Fibroblast of lung (primary cell): ENCODE measurements at regions not wholly inside any gene's neighbourhood (a gene's known extent, or its start where the extent isn't known, plus 50 kb on each side); places are given as distances from the start of the nearest gene placed in this dataset.

Experiments
- DNase-seq, 2 donors: peaks; one replicate each; pipeline versions ENCODE4 v3.0.0 to v3.0.0-alpha.2; 2010; ENCODE audit warnings: low read depth in 2 of 2
- H2AFZ ChIP-seq: 2 replicates; pipeline ENCODE4 v1.5.1; 2012; ENCODE audit warnings: low read length, control low read depth, inconsistent platforms
- H3K27ac ChIP-seq: 2 replicates; pipeline ENCODE4 v1.5.1; 2011; ENCODE audit warnings: low read length, control low read depth; ENCODE audit not compliant: insufficient read depth
- H3K27me3 ChIP-seq: 2 replicates; pipeline ENCODE4 v1.5.1; 2011; ENCODE audit warnings: mild to moderate bottlenecking, low read length; ENCODE audit not compliant: control insufficient read depth, insufficient read depth
- H3K36me3 ChIP-seq: 2 replicates; pipeline ENCODE4 v1.5.1; 2011; ENCODE audit warnings: low read length; ENCODE audit not compliant: control insufficient read depth, insufficient read depth
- H3K4me1 ChIP-seq: 2 replicates; pipeline ENCODE4 v1.5.1; 2011; ENCODE audit warnings: low read length; ENCODE audit not compliant: control insufficient read depth, insufficient read depth; ENCODE audit errors: extremely low read depth
- H3K4me2 ChIP-seq: 2 replicates; pipeline ENCODE4 v1.5.1; 2011; ENCODE audit warnings: low read length, control low read depth; ENCODE audit not compliant: insufficient read depth; ENCODE audit errors: extremely low read depth
- H3K4me3 ChIP-seq, 4 experiments: fragments of 200-600 bp in 1 of 4; sonication (generic) in 1 of 4; replicated peaks in 1 of 4; 2 replicates each; pipeline ENCODE4 v1.5.1; 2011 to 2016; ENCODE audit warnings: low read length in 4 of 4, low read depth in 3 of 4, mild to moderate bottlenecking in 3 of 4, control low read depth in 2 of 4, inconsistent platforms in 1 of 4, mixed read lengths in 1 of 4; ENCODE audit not compliant: insufficient read depth in 1 of 4; ENCODE audit errors: control extremely low read depth in 1 of 4
- H3K79me2 ChIP-seq: 2 replicates; pipeline ENCODE4 v1.5.1; 2012; ENCODE audit warnings: mild to moderate bottlenecking, low read length, inconsistent platforms; ENCODE audit not compliant: control insufficient read depth, insufficient read depth
- H3K9ac ChIP-seq: 2 replicates; pipeline ENCODE4 v1.5.1; 2011; ENCODE audit warnings: mild to moderate bottlenecking, low read length, control low read depth; ENCODE audit not compliant: insufficient read depth
- H3K9me3 ChIP-seq: 2 replicates; pipeline ENCODE4 v1.5.1; 2012; ENCODE audit warnings: low read depth, low read length; ENCODE audit not compliant: control insufficient read depth, insufficient read depth
- H4K20me1 ChIP-seq: 2 replicates; pipeline ENCODE4 v1.5.1; 2011; ENCODE audit warnings: low read length; ENCODE audit not compliant: control insufficient read depth, insufficient read depth; ENCODE audit errors: extremely low read depth
- CTCF ChIP-seq, 2 donors: IDR thresholded peaks in 1 of 2; conservative IDR thresholded peaks in 1 of 2; 1 replicate in 1 of 2; 2 replicates in 1 of 2; pipeline ENCODE4 v1.5.1; 2011 to 2012; ENCODE audit warnings: low read length in 2 of 2, control low read depth in 1 of 2, inconsistent platforms in 1 of 2, low read depth in 1 of 2, mild to moderate bottlenecking in 1 of 2
- EZH2 ChIP-seq: IDR thresholded peaks from 2 replicates; pipeline ENCODE4 v1.5.1; 2012; ENCODE audit warnings: low read length, control low read depth, mild to moderate bottlenecking; ENCODE audit errors: missing control alignments

- Histone ChIP-seq H3K36me3 (no peaks in the 10 kb centered on the region), H3K4me1 (no peaks in the 10 kb centered on the region), H3K9ac (no peak overlapping the region), H3K79me2 (no peaks in the 10 kb centered on the region), H3K9me3 (no peaks in the 10 kb centered on the region), H4K20me1 (no peaks in the 10 kb centered on the region), H3K27me3 (no peaks in the 10 kb centered on the region), H3K4me3 (no peak overlapping the region), H3K4me2 (no peak overlapping the region), H3K27ac (no peak overlapping the region), H2AFZ (no peak overlapping the region)
- TF ChIP-seq CTCF (conservative IDR thresholded peaks at IDR 0.05 in 1 of 2, IDR thresholded peaks at IDR 0.05 in 1 of 2; ENCODE audit: low read depth in 1 of 2, low read length in 2 of 2) (no peak), EZH2 (no peak)
- no peak for DNase-seq
Measured at GRCh38 chr17:5677620-5678019, 93.3 kb upstream of the NLRP1 start.

- Histone ChIP-seq H3K9ac (no peak overlapping the region), H4K20me1 (no peaks in the 10 kb centered on the region), H3K9me3 (no peaks in the 10 kb centered on the region), H3K79me2 (no peaks in the 10 kb centered on the region), H3K4me2 (no peak overlapping the region), H3K27me3 (no peaks in the 10 kb centered on the region), H3K4me1 (no peaks in the 10 kb centered on the region), H3K4me3 (no peak overlapping the region), H2AFZ (no peak overlapping the region), H3K27ac (no peak overlapping the region), H3K36me3 (no peaks in the 10 kb centered on the region)
- no peak for DNase-seq
- TF ChIP-seq CTCF (conservative IDR thresholded peaks at IDR 0.05 in 1 of 2, IDR thresholded peaks at IDR 0.05 in 1 of 2; ENCODE audit: low read depth in 1 of 2, low read length in 2 of 2) (no peak), EZH2 (no peak)
Measured at GRCh38 chr17:5678171-5678570, 93.9 kb upstream of the NLRP1 start.

- TF ChIP-seq CTCF (conservative IDR thresholded peaks at IDR 0.05 in 1 of 2, IDR thresholded peaks at IDR 0.05 in 1 of 2; ENCODE audit: low read depth in 1 of 2, low read length in 2 of 2) (no peak), EZH2 (no peak)
Measured at GRCh38 chr17:5680766-5681165, 96.5 kb upstream of the NLRP1 start.

More at GRCh38 chr17:5680766-5681165, 96.5 kb upstream of the NLRP1 start:
- Histone ChIP-seq H3K4me1 (no peaks in the 10 kb centered on the region), H3K79me2 (no peaks in the 10 kb centered on the region), H3K9me3 (no peaks in the 10 kb centered on the region), H3K4me3 (no peak overlapping the region), H3K27ac (no peak overlapping the region), H3K9ac (no peak overlapping the region), H3K4me2 (no peak overlapping the region), H4K20me1 (no peaks in the 10 kb centered on the region), H3K27me3 (no peaks in the 10 kb centered on the region), H2AFZ (no peak overlapping the region), H3K36me3 (no peaks in the 10 kb centered on the region)
- DNase-seq = no peak
